Activated CD8-positive, alpha-beta memory T cell treated with anti-CD3 and anti-CD28 coated beads for 4 hours (primary cell): ENCODE measurements at regions not wholly inside any gene's neighbourhood (a gene's known extent, or its start where the extent isn't known, plus 50 kb on each side); places are given as distances from the start of the nearest gene placed in this dataset.

Experiments
- DNase-seq, 2 donors: peaks; one replicate each; pipeline ENCODE4 v3.0.0-alpha.2; 2020; ENCODE audit warnings: low read depth in 2 of 2

DNA sequence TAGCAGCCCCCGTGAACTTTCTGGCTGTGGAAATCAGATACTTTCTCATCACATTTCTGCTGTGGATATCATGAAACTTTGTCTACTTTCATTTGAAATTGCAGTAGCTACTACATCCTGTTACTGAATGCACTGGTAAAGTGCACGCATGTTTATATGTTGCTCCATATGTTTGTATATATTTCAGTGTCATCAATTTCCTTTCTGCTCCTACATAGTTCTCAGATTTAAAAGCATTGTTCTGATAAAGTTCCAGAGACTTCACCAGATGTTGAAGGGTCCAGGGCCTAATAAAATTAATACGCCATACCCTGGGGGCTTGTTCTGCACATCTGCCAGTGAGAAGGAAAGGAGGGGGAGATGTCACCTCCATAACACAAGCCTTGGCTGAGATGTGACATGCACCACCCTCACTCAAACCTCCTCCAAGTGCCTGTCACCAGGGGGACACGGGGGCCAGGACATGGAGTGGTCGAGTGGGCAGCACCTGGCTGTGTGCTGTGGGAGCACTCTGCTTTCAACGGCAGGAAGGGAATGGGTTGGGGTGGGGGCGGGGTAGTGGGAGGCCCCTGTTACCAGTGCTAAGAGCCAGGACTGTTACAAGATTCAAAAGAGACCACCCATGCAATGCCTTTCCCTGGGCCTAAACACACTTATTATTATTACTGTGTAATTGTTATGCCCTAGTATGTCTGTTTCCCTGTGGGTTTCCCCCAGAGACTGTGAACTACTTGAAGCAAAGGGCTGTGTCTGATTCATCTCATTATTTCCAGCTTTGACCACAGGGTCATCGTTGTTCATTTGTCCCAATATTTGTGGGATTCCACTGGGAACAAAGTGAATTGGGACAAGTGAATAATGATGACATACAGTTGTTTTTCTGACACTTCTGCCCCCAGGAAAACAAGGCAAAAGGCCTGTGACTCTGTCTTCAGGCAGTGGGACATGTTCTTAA, 193.4 kb downstream of the FOXL1 start:
- DNase-seq, result no peak

DNA sequence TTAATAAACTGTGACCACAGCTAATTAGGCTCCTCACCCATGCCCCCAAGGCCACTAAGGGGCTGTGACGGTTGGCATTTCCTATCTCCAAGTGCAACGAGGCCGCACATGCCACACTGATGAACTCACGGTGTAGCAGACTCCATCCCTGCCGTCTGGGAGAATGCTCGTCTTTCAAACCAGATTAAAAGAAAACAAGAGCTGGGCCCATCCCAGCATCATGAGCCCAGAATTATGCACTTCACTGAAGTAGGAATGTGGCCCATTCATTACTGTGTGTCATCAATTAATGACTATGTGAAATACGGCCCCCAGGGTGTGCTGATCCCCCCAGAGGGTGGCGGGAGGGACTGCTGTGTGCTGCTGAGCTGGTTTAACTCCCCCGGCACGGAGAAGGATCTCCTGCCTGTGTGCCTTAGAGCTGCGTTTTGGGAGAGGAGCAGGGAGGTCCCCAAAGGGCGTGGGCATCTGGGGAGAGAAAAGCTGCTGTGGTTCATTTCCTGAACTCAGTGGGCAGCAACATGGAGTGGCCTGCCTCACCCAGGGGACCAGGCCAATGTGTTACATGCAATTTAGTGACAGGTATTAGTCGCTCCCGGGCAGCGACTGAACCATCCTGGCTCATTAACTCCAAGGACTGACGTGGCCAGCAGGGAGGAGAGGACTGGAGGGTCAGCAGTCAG, 194.5 kb downstream of the FOXL1 start:
- no peak for DNase-seq

GRCh38 chr16:86773354-86773715, 195.0 kb downstream of the FOXL1 start:
- no peak for DNase-seq

DNA sequence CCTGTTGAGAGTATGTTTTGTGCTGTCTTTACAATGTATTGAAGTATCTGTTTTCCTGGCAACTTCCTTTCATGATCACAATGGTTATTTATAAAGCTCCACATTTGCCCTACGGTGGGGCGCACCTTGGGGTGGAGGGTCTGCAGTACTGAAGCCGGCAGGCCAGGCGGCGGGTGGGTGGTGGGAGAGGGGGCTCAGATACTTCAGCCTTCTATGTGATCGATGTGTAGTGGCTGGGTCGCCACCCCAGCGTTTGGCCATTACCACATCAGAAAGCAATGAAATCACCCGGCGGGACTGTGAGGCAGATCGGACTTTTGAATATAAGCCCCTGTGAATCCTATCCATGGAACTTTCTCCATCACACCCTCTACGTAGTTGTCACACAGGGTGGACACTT, 196.6 kb downstream of the FOXL1 start:
- DNase-seq, result no peak

DNA sequence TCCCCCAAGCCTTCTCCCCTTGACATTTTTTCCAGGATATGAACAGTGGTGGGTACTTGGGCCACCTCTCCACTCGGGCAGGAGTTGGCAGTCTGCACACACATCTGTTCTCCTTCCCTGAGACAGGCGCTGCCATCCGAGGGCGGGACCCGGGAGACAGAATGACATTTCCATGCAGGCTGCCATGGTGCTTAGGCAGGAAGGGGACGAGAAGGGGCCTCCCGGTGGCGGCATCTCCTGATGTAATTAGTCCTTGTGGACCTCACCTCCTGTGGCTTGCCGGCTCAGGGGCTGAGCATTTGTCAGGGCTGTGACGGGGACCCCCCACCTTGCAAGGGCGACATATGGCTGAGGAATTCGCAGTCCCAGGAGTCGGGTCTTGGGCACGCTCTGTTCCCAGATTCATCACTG, 197.2 kb downstream of the FOXL1 start:
- DNase-seq, result no peak

DNA sequence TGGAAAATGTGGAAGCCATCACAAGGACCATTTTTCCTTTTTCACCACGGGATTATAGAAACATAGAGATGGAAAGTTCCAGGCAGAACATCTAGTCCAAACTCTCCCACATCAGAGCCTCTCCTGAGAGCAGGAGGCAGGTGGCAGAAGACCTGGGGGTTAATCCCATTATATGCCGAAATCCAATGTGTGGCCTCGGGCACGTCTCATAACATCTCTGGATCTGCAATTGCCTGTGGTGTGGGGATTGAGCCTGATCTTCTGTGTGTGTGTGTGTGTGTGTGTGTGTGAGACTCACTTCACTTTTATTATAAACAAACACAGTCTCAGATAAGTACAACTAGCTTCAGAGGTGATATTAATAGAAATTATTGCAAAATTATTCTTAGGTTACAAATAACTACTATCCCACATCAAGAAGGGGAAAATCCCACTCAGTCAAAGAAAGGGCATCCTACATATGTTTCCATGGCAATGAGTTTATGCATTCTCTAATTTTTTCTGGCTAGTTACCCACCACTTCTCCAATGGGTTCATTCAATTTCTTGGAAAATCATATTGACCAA, 199.1 kb downstream of the FOXL1 start:
- DNase-seq, result no peak

DNA sequence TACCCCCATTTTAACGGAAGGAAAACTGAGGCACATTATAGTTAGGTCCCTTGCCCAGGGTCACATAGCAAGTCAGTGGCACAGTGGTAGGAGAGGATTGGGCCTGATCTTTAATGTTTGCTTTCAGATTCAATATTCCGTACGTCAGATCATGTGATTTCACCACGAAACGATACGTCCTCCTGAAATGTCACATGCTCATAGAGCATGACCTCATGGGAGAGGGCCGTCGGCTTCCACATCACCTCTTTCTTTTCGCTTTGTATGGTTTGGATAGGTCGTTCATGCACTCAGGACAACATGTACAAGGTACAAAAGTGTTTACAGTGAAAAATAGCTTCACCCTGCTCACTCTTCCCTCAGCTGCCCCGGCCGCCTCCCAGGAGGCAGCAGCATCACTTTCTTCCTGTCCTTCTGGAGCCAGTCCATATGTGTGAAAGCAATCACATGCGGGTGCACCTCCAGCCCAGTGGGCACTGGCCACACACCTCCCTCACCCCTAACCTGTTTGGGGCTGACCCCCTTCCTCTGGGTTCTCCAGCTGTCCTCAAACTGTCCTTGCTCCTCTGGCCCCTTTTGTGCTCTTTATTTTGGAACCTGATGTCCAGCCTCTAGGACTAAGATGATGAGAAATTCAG, 199.9 kb downstream of the FOXL1 start:
- DNase-seq, result no peak

GRCh38 chr16:86778978-86779377, 200.6 kb downstream of the FOXL1 start:
- DNase-seq, result no peak

DNA sequence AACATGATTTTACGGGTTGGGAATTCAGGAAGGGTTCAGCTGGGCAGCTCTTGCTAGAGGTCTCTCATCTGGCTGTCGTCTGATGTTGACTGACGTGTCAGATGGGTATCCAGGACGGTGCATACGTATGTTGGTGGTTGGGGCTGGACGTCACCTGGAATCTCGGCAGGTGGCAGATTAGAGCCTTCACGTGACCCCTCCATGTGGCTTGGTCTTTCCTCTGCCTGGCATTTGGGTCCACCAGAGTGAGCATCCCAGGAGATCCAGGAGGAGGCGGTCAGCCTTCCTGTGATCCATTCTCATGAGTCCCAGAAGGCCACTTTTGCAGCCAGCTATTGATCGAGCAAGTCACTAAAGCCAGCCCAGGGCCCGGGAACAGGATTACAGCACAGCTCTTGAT, 202.7 kb downstream of the FOXL1 start:
- DNase-seq, result no peak

DNA sequence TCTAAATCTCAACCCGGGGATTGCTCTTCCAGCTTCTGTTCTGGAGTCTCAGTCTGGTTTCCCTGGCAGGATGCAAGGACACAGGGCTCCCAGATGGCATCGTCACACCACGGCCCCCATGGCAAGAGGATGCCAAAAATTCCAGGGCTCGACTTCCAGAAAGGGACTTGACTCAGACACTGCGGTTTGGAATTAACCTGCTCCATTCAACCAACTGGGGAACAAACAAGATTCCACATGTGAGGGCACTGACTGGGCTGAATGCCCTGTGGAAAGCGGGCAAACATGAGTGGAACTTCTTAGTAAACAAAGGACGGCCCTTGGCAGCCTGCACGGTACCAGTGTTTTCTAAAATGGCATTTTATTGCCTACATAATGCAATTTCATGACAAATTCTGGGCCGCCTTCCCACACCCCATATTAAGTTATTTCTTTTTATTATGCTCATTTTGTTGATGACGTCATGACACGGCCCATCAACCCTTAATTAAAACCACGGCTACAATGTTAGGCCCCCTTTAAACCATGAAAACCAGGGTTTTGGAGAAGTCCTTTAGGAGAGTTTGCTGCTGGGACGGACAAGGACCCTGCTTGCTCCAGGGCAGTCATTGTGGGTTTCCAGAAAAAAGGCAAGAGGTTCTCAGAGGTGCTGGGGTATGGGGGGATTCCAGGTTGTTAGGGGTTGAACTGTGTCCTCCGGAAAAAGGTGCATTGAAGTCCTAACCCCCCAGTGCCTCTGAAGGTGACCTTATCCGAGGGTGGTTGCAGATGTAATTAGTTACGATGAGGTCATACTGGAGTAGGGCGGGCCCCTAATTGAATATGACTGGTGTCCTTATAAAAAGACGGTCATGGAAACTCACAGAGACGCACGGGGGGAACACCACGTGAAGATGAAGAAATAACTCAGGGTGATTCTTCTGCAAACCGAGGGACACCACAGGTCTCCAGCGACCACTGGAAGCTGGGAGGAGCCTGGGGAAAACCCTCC, 205.6 kb downstream of the FOXL1 start:
- no peak for DNase-seq

GRCh38 chr16:86786338-86786737, 208.0 kb downstream of the FOXL1 start:
- DNase-seq, result no peak

GRCh38 chr16:86786994-86787393, 208.6 kb downstream of the FOXL1 start:
- DNase-seq, result no peak

- no peak for DNase-seq
These were observed 209.2 kb downstream of the FOXL1 start for GRCh38 chr16:86787538-86787937.

GRCh38 chr16:86789621-86790051, 211.3 kb downstream of the FOXL1 start:
- DNase-seq, result no peak

DNA sequence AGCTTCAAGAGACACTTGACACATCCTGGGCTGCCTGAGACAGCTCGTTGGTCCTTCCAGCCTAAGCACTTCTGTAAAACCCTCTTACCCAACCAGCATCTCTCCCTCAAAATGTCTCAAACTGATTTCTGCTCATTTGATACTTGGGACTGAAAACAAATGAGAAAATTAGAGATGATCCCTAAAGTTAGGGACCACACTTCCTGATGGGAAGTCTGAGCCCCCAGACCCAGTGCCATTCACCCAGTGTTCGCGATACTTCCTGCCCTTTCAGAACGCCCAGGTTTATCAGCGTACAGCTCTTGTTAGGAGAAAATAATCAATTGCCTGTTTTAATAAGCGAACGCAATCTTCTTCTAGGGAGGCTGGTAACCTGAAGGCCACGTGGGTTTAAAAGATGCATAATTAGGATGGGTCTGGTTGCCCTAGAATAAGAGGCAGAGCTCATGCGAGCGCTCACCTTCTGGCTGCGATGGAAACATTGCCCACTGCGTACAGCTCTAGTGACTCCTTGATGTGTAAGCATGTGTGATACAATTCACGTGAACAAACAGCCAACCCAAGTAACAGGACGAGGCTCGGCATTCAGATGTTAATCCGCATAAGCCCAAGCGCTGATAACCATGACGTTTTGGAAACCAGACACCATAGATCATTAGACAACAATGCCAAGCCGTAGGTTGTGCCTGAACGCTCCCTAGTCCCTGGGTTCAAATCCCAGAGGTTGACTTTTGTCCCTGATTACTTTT, 213.1 kb downstream of the FOXL1 start:
- no peak for DNase-seq

GRCh38 chr16:86794216-86794864, 216.0 kb downstream of the FOXL1 start:
- no peak for DNase-seq

- no peak for DNase-seq
These were observed 219.4 kb downstream of the FOXL1 start for GRCh38 chr16:86797700-86798099.

GRCh38 chr16:86798247-86799041, 220.1 kb downstream of the FOXL1 start:
- no peak for DNase-seq

DNA sequence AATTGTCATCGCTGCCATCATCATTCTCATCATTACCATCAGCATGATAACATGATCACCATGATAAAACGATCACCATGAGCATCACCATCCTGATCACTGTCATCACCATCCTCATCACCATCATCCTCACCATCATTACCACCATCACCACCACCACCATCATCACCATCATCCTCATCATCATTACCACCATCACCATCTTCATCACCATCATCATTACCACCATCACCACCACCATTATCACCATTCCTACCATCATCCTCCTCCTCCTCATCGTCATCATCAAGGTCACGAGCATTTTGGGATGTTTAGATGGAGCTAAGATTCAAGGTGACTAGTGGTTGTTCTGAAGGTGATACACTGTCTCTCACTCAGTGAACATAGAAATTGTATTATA, 221.0 kb downstream of the FOXL1 start:
- no peak for DNase-seq
